ENCODE measurements at regions not wholly inside any gene's neighbourhood (a gene's known extent, or its start where the extent isn't known, plus 50 kb on each side); places are given as distances from the start of the nearest gene placed in this dataset.

GRCh38 chr3:127410678-127411077 lies 122.8 kb upstream of the PRR20G start:
- H3K4me1 Mint-ChIP-seq (ENCODE audit: low read depth, unreplicated experiment) = peaks cover 23% of the 10 kb centered on the region
- no peak overlapping the region for H3K4me3 Mint-ChIP-seq (ENCODE audit: unreplicated experiment)
- H3K27ac Mint-ChIP-seq (ENCODE audit: unreplicated experiment) = no peak overlapping the region
- TF ChIP-seq CTCF (IDR thresholded peaks at IDR 0.05; ENCODE audit: partially characterized antibody, unreplicated experiment) = no peak
- DNase-seq = no peak
- H3K9me3 Mint-ChIP-seq (ENCODE audit: unreplicated experiment) = peaks cover 6% of the 10 kb centered on the region
- peaks cover 6% of the 10 kb centered on the region for H3K27me3 Mint-ChIP-seq (ENCODE audit: unreplicated experiment)
- no peaks in the 10 kb centered on the region for H3K36me3 Mint-ChIP-seq (ENCODE audit: unreplicated experiment)

GRCh38 chr3:127410137-127410488 lies 122.3 kb upstream of the PRR20G start:
- Mint-ChIP-seq H3K4me3 (ENCODE audit: unreplicated experiment) (no peak overlapping the region), H3K9me3 (ENCODE audit: unreplicated experiment) (peaks cover 6% of the 10 kb centered on the region), H3K27me3 (ENCODE audit: unreplicated experiment) (peaks cover 6% of the 10 kb centered on the region), H3K4me1 (ENCODE audit: low read depth, unreplicated experiment) (peaks cover 23% of the 10 kb centered on the region), H3K36me3 (ENCODE audit: unreplicated experiment) (no peaks in the 10 kb centered on the region), H3K27ac (ENCODE audit: unreplicated experiment) (no peak overlapping the region)
- no peak for DNase-seq
- no peak for TF ChIP-seq CTCF (IDR thresholded peaks at IDR 0.05; ENCODE audit: partially characterized antibody, unreplicated experiment)

- no peak for DNase-seq
- Mint-ChIP-seq H3K4me3 (ENCODE audit: unreplicated experiment) (no peak overlapping the region), H3K4me1 (ENCODE audit: low read depth, unreplicated experiment) (peaks cover 23% of the 10 kb centered on the region), H3K27ac (ENCODE audit: unreplicated experiment) (no peak overlapping the region), H3K9me3 (ENCODE audit: unreplicated experiment) (peaks cover 6% of the 10 kb centered on the region), H3K27me3 (ENCODE audit: unreplicated experiment) (peaks cover 6% of the 10 kb centered on the region), H3K36me3 (ENCODE audit: unreplicated experiment) (no peaks in the 10 kb centered on the region)
- TF ChIP-seq CTCF (IDR thresholded peaks at IDR 0.05; ENCODE audit: partially characterized antibody, unreplicated experiment) = no peak
These were observed 121.7 kb upstream of the PRR20G start for GRCh38 chr3:127409421-127410136.

- Mint-ChIP-seq H3K4me3 (ENCODE audit: unreplicated experiment) (no peak overlapping the region), H3K27ac (ENCODE audit: unreplicated experiment) (no peak overlapping the region), H3K36me3 (ENCODE audit: unreplicated experiment) (no peaks in the 10 kb centered on the region), H3K27me3 (ENCODE audit: unreplicated experiment) (peaks cover 6% of the 10 kb centered on the region), H3K9me3 (ENCODE audit: unreplicated experiment) (peaks cover 6% of the 10 kb centered on the region), H3K4me1 (ENCODE audit: low read depth, unreplicated experiment) (peaks cover 23% of the 10 kb centered on the region)
- DNase-seq = peak; percentile 51
- no peak for TF ChIP-seq CTCF (IDR thresholded peaks at IDR 0.05; ENCODE audit: partially characterized antibody, unreplicated experiment)
These were observed 121.0 kb upstream of the PRR20G start for GRCh38 chr3:127408684-127409420.
